HUDEP-2 (cell line): ENCODE measurements at regions not wholly inside any gene's neighbourhood (a gene's known extent, or its start where the extent isn't known, plus 50 kb on each side); places are given as distances from the start of the nearest gene placed in this dataset.

Experiments used
- DNase-seq, 76 experiments: peaks; one replicate each; lab custom pipeline; 2025; ENCODE audit not compliant: unreplicated experiment in 76 of 76; lab: John Stamatoyannopoulos, UW

DNA sequence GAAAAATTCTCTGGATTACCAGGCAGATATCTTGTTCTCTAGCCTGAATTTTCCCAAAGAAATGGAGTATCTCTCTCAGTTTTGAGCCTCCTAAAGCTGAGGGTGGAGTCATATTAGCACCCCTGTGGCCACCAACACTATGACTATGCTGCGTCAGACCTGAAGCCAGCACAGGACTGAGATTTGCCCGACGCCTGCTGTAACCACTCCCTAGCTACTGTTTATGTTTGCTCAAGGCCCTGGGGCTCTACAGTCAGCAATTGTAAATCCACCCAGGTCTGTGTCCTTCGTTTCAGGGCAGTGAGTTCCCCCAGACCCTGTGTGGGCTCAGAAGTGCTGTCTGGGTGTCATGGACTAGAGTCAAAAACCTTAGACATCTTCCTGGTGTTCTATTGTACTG, 61.4 kb downstream of the ZXDA start:
- DNase-seq: no peak

DNA sequence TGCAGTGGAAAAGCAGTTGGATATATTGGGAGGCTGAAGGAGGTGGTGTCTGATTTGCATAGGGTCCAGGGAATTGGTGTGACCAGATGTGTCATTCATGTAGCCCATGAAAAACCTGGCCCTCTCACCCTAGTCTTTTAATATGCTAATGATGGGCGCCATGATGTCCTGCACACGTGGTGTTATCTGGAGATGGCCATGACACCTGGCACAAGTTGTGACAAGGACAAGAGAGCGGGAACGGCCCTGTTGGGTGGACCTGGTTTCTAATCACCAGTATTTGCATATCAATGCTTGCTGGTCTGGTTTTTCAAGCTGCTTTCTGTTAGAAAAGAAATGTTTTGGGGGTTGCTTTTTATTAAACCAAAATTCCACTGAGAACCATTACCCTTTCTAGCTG, 87.4 kb downstream of the ZXDA start:
- no peak for DNase-seq

DNA sequence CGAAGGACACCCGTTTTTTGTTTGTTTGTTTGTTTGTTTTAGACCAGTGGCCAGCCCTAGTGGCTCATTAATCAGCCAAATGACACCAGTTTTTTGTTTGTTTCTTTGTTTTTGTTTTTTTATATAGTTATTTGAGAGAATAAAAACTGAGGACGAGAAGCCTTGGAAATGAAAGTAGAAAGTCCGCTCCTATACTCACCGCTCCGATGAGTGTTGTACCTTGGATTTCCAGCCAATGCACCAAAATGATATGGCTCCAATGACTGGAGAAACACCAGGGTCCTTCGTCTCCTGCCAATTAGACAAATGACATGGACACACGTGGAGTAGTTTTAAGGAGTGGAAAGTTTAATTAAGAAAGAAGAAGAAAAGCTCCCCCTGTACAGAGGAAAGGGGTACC, 87.9 kb downstream of the ZXDA start:
- DNase-seq: no peak

GRCh38 chrX:57821703-57822387, 88.4 kb downstream of the ZXDA start:
- peak in 28 of 76 experiments; percentile 0 to 39 (median 4) for DNase-seq

- DNase-seq: peak in 1 of 76 experiments; percentile 0
These were observed 93.0 kb downstream of the ZXDA start for GRCh38 chrX:57817302-57817701.

GRCh38 chrX:57772637-57773036, 92.6 kb upstream of the NLRP2B start:
- DNase-seq: no peak

DNA sequence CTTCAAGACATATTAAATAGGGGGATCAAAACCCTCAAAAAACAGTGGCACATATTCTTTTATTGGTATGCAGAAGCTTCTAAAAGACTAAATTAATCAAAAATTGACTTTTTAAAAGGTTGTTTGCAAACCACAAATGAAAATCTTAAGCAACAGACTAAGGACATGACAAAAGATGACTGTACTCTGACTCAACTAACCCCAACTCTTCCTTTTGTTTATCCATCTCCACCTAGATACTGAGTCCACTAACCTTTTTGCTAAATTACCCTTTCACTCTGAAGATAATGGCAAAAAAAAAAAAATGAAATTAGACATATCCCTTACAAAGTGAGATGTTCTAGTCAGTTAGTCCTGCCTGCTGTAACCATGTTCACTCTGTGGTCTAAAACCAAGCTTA, 91.6 kb upstream of the NLRP2B start:
- DNase-seq: no peak

DNA sequence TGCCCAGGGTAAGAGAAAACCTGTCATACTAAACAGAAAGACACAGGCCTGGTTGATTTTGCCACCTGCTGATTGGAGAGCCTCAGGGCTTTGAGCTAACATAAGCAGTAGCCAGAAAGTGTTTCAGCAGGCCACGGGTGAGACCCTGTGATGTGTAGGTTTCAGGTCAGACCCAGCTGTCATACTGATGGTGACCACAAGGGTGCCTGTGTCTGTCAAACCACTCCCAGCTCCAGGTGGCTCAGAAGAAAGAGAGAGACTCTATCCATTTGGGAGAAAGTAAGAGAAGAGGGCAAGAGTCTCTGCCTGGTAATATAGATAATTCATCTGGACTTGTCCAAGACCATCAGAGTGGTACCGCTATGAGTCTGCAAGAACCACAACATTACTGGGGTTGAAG, 72.8 kb upstream of the NLRP2B start:
- no peak for DNase-seq

DNA sequence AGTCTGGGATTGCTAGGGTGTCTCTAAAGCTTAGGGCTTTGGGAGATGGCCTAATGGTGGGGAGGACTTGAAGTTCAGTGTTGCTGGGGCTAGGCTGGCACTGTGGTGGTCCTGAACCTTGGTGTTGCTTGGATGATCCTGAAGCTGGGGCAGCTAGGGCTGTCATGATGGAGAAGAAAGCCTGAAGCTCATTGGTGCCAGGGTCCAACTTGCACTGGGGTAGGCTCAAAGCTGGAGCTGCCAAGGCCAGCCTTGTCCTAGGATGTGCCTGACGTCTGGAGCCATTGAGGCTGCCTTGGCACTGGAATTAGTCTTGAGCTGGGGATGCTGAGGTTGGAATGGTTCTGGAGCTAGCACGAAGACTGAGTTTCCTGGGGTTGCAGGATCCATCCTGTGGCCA, 61.0 kb upstream of the NLRP2B start:
- DNase-seq: no peak

DNA sequence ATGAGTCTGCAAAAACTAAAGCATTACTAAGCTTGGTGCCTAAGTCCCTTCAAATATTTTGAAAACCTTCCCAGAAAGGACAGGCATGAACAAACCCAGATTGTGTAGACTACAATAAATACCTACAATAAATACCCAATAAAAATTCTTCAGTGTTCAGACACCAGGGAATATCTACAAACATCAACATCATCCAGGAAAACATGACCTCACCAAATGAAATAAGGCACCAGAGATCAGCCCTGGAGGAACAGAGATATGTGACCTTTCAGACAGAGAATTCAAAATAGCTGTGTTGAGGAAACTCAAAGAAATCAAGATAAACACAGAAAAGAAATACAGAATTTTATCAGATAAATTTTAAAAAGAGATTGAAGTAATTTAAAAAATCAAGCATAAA, 57.8 kb upstream of the NLRP2B start:
- DNase-seq: no peak
